Stimulated activated naive CD8-positive, alpha-beta T cell treated with anti-CD3 and anti-CD28 coated beads, Interleukin-15, Interleukin-2, amounts not matched to agents 100 ng/mL and 50 ng/mL, for 24 hours (primary cell): ENCODE measurements at regions not wholly inside any gene's neighbourhood (a gene's known extent, or its start where the extent isn't known, plus 50 kb on each side); places are given as distances from the start of the nearest gene placed in this dataset.

Experiments used
- H3K27ac Mint-ChIP-seq: one replicate; pipeline ENCODE4 v1.8.0; 2021; ENCODE audit warnings: mild to moderate bottlenecking, mixed read lengths
- H3K27me3 Mint-ChIP-seq: one replicate; pipeline ENCODE4 v1.8.0; 2021; ENCODE audit warnings: mixed read lengths
- H3K36me3 Mint-ChIP-seq: one replicate; pipeline ENCODE4 v1.8.0; 2021; ENCODE audit warnings: low read depth, mixed read lengths
- H3K4me1 Mint-ChIP-seq: one replicate; pipeline ENCODE4 v1.8.0; 2021; ENCODE audit warnings: low read depth, mixed read lengths
- H3K4me3 Mint-ChIP-seq: one replicate; pipeline ENCODE4 v1.8.0; 2021; ENCODE audit warnings: mild to moderate bottlenecking, mixed read lengths
- H3K9me3 Mint-ChIP-seq: one replicate; pipeline ENCODE4 v1.8.0; 2021; ENCODE audit warnings: mixed read lengths

DNA sequence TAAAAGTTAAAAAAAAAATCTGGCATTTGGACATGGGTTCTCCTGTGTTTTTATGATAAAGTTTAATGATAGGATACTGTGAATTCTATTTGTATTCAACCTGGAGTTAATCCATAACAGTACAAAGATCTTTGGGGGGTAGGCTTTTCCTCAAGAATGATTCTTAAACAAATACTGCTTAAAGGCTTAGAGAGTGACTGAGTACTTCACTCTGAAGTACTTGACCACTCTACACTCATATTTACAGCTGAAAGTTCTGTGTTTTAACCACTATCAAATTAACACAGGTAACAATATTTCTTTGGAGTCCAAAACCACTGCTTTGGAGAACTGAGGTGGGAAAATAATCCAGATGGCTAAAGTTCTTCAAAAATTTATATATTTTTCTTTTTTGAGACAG, 74.2 kb upstream of the TMEM168 start:
- H3K9me3 Mint-ChIP-seq, result no peaks in the 10 kb centered on the region
- H3K4me3 Mint-ChIP-seq, result no peak overlapping the region
- peaks cover 11% of the 10 kb centered on the region for H3K4me1 Mint-ChIP-seq
- no peaks in the 10 kb centered on the region for H3K27me3 Mint-ChIP-seq
- H3K36me3 Mint-ChIP-seq, result peaks cover 18% of the 10 kb centered on the region
- no peak overlapping the region for H3K27ac Mint-ChIP-seq

GRCh38 chr7:112858838-112859237, 68.6 kb upstream of the TMEM168 start:
- peaks cover 23% of the 10 kb centered on the region for H3K36me3 Mint-ChIP-seq
- H3K4me1 Mint-ChIP-seq, result no peaks in the 10 kb centered on the region
- no peak overlapping the region for H3K27ac Mint-ChIP-seq
- no peaks in the 10 kb centered on the region for H3K27me3 Mint-ChIP-seq
- H3K9me3 Mint-ChIP-seq, result no peaks in the 10 kb centered on the region
- H3K4me3 Mint-ChIP-seq, result no peak overlapping the region

- H3K27ac Mint-ChIP-seq, result no peak overlapping the region
- no peaks in the 10 kb centered on the region for H3K9me3 Mint-ChIP-seq
- no peak overlapping the region for H3K4me3 Mint-ChIP-seq
- H3K27me3 Mint-ChIP-seq, result no peaks in the 10 kb centered on the region
- H3K36me3 Mint-ChIP-seq, result peaks cover 33% of the 10 kb centered on the region
- no peaks in the 10 kb centered on the region for H3K4me1 Mint-ChIP-seq
Measured at GRCh38 chr7:112855227-112855626, 65.0 kb upstream of the TMEM168 start.

GRCh38 chr7:112854169-112854568, 64.0 kb upstream of the TMEM168 start:
- Mint-ChIP-seq H3K27me3 (no peaks in the 10 kb centered on the region), H3K4me3 (no peak overlapping the region), H3K9me3 (no peaks in the 10 kb centered on the region), H3K4me1 (no peaks in the 10 kb centered on the region), H3K36me3 (peaks cover 39% of the 10 kb centered on the region), H3K27ac (no peak overlapping the region)

GRCh38 chr7:112853422-112853821, 63.2 kb upstream of the TMEM168 start:
- H3K27me3 Mint-ChIP-seq, result no peaks in the 10 kb centered on the region
- peaks cover 41% of the 10 kb centered on the region for H3K36me3 Mint-ChIP-seq
- H3K9me3 Mint-ChIP-seq, result no peaks in the 10 kb centered on the region
- H3K4me3 Mint-ChIP-seq, result no peak overlapping the region
- no peak overlapping the region for H3K27ac Mint-ChIP-seq
- H3K4me1 Mint-ChIP-seq, result no peaks in the 10 kb centered on the region

DNA sequence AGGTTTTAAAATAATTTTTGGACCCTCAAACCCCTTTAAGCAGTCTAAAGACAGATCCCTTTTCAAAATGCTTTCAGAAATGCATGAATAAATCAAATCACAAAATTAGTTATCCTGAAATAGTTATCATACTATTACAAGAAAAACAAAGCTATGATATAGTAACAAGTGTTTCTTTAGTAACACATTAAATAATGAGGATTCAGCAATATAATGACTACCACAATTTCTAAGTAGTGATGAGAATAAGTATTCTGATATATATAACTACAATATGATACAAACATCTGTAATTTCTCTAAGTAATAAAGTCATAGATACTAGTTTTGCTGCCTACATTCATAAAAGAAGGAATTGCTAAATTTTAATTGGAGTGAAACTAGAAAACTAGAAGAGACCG, 53.0 kb upstream of the TMEM168 start:
- peaks cover 15% of the 10 kb centered on the region for H3K36me3 Mint-ChIP-seq
- peaks cover 3% of the 10 kb centered on the region for H3K9me3 Mint-ChIP-seq
- peaks cover 12% of the 10 kb centered on the region for H3K4me1 Mint-ChIP-seq
- no peak overlapping the region for H3K4me3 Mint-ChIP-seq
- H3K27me3 Mint-ChIP-seq, result no peaks in the 10 kb centered on the region
- no peak overlapping the region for H3K27ac Mint-ChIP-seq
